ENCODE measurements at regions not wholly inside any gene's neighbourhood (a gene's known extent, or its start where the extent isn't known, plus 50 kb on each side); places are given as distances from the start of the nearest gene placed in this dataset.

GRCh38 chr12:19938031-19938430, 430.3 kb upstream of the PDE3A start:
- TF ChIP-seq CTCF (IDR thresholded peaks at IDR 0.05) (no peak), POLR2A (IDR thresholded peaks at IDR 0.05) (no peak)

Data from Peyer's patch (tissue), 4 donors.